ENCODE measurements at regions not wholly inside any gene's neighbourhood (a gene's known extent, or its start where the extent isn't known, plus 50 kb on each side); places are given as distances from the start of the nearest gene placed in this dataset.
A peak's percentile ranks its signal among the peaks of the same experiment; 100 is the strongest.

- H3K4me3 ChIP-seq (replicated peaks in 1 of 2; ENCODE audit: low read depth in 2 of 2, low read length in 2 of 2), result no peak overlapping the region
- DNase-seq (ENCODE audit: low read depth in 2 of 2), result no peak
- TF ChIP-seq CTCF (IDR thresholded peaks at IDR 0.05; ENCODE audit: low read depth, low read length), result no peak
Measured at GRCh38 chr3:190204200-190204599, 83.5 kb upstream of the P3H2 start.

GRCh38 chr3:190197346-190197763 is 76.7 kb upstream of the P3H2 start:
- TF ChIP-seq CTCF (IDR thresholded peaks at IDR 0.05; ENCODE audit: low read depth, low read length), result no peak
- H3K4me3 ChIP-seq (replicated peaks in 1 of 2; ENCODE audit: low read depth in 2 of 2, low read length in 2 of 2), result no peak overlapping the region
- DNase-seq (ENCODE audit: low read depth in 2 of 2), result no peak

- no peak overlapping the region for H3K4me3 ChIP-seq (replicated peaks in 1 of 2; ENCODE audit: low read depth in 2 of 2, low read length in 2 of 2)
- TF ChIP-seq CTCF (IDR thresholded peaks at IDR 0.05; ENCODE audit: low read depth, low read length), result no peak
- DNase-seq (ENCODE audit: low read depth in 2 of 2), result no peak
Measured at GRCh38 chr3:190194506-190194905, 73.8 kb upstream of the P3H2 start.

- no peak overlapping the region for H3K4me3 ChIP-seq (replicated peaks in 1 of 2; ENCODE audit: low read depth in 2 of 2, low read length in 2 of 2)
- TF ChIP-seq CTCF (IDR thresholded peaks at IDR 0.05; ENCODE audit: low read depth, low read length), result no peak
- peak in 1 of 2 donors; percentile 15 for DNase-seq (ENCODE audit: low read depth in 2 of 2)
Measured at GRCh38 chr3:190193210-190193609, 72.5 kb upstream of the P3H2 start.

- TF ChIP-seq CTCF (IDR thresholded peaks at IDR 0.05; ENCODE audit: low read depth, low read length), result no peak
- no peak for DNase-seq (ENCODE audit: low read depth in 2 of 2)
- no peak overlapping the region for H3K4me3 ChIP-seq (replicated peaks in 1 of 2; ENCODE audit: low read depth in 2 of 2, low read length in 2 of 2)
Measured at GRCh38 chr3:190192739-190193138, 72.0 kb upstream of the P3H2 start.

GRCh38 chr3:190192087-190192486 is 71.4 kb upstream of the P3H2 start:
- DNase-seq (ENCODE audit: low read depth in 2 of 2), result no peak
- no peak for TF ChIP-seq CTCF (IDR thresholded peaks at IDR 0.05; ENCODE audit: low read depth, low read length)
- no peak overlapping the region for H3K4me3 ChIP-seq (replicated peaks in 1 of 2; ENCODE audit: low read depth in 2 of 2, low read length in 2 of 2)

- no peak for TF ChIP-seq CTCF (IDR thresholded peaks at IDR 0.05; ENCODE audit: low read depth, low read length)
- no peak overlapping the region for H3K4me3 ChIP-seq (replicated peaks in 1 of 2; ENCODE audit: low read depth in 2 of 2, low read length in 2 of 2)
- DNase-seq (ENCODE audit: low read depth in 2 of 2), result no peak
Measured at GRCh38 chr3:190188197-190188596, 67.5 kb upstream of the P3H2 start.
